Panc1 (cell line): ENCODE measurements at regions not wholly inside any gene's neighbourhood (a gene's known extent, or its start where the extent isn't known, plus 50 kb on each side); places are given as distances from the start of the nearest gene placed in this dataset.

ENCODE experiments used
- CTCF ChIP-seq: fragments of 450-650 bp; IDR thresholded peaks from 2 replicates; pipeline ENCODE4 v1.5.1; 2017; ENCODE audit warnings: mild to moderate bottlenecking
- SIN3A ChIP-seq: IDR thresholded peaks from 2 replicates; pipeline ENCODE4 v1.6.1; 2012; ENCODE audit warnings: low read depth, mild to moderate bottlenecking, low read length, moderate library complexity, borderline replicate concordance; ENCODE audit not compliant: insufficient read depth

DNA sequence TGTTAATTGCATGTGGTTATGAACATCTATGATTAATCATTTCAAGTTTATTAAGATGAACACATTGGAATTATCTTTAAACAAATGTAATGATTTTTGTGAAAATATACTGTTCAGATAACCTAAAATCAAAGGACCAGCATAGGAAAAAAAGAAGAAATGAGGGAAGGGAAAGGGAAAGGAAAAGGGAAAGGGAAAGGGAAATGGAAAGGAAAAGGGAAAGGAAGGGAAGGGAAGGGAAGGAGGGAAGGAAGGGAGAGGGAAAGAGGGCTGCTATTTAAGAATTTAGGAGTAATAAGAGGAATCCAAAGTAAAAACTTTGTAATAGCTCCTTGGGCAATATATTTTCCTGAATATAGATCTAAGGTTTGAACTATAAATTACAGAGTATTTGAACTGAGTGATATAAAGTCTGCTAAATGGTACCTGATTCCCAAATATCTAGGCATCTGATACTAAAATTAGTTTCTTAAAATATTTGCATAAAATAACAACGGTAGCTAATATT lies 726.3 kb downstream of the EPHA4 start:
- TF ChIP-seq CTCF (no peak), SIN3A (no peak)
